Panc1 (cell line): ENCODE measurements at regions not wholly inside any gene's neighbourhood (a gene's known extent, or its start where the extent isn't known, plus 50 kb on each side); places are given as distances from the start of the nearest gene placed in this dataset.

Source experiments
- ATAC-seq: fragments of 200-7000 bp; cut with Tn5 transposase; 2 replicates; pipeline ENCODE4 v1.9.1; 2020; ENCODE audit warnings: mild to moderate bottlenecking, moderate library complexity
- BruUV-seq: library from RNA; stranded (reverse); fragments of 400-500 nt; replicated peaks from 2 replicates; lab custom pipeline; 2021; lab: Mats Ljungman, UMichigan
- CTCF ChIA-PET: fragments of 300-600 bp; sonication (Branson Sonifier 250); formaldehyde crosslinking; loops from one replicate; lab custom pipeline; 2022; ENCODE audit warnings: antibody characterized with exemption; lab: Charles Lee
- POLR2A ChIA-PET: fragments of 300-600 bp; sonication (Branson Sonifier 250); formaldehyde crosslinking; loops from one replicate; lab custom pipeline; 2022; ENCODE audit warnings: antibody characterized with exemption; lab: Charles Lee
- DNase-seq: peaks from one replicate; pipeline ENCODE4 v3.0.0-alpha.2; 2010; ENCODE audit warnings: low read depth, low spot score
- H3K27ac ChIP-seq: 2 replicates; pipeline ENCODE4 v1.5.1; 2011; ENCODE audit warnings: mild to moderate bottlenecking, low read length, inconsistent platforms
- H3K27me3 ChIP-seq: fragments of 200-500 bp; sonication (Bioruptor generic); 2 replicates; pipeline ENCODE4 v1.6.0; 2014; ENCODE audit warnings: low read length, inconsistent platforms; ENCODE audit not compliant: control insufficient read depth, insufficient read depth
- H3K36me3 ChIP-seq: fragments of 200-500 bp; sonication (Bioruptor generic); 2 replicates; pipeline ENCODE4 v1.5.1; 2014; ENCODE audit warnings: inconsistent platforms, mild to moderate bottlenecking, low read length, moderate library complexity; ENCODE audit not compliant: control insufficient read depth, insufficient read depth
- H3K4me1 ChIP-seq: 2 replicates; pipeline ENCODE4 v1.5.1; 2011; ENCODE audit warnings: inconsistent platforms, mild to moderate bottlenecking, low read length, moderate library complexity; ENCODE audit not compliant: control insufficient read depth, insufficient read depth
- H3K4me3 ChIP-seq, 2 experiments: 2 replicates each; pipeline ENCODE4 v1.5.1; 2011 to 2012; ENCODE audit warnings: low read depth in 2 of 2, low read length in 2 of 2, mild to moderate bottlenecking in 2 of 2, inconsistent platforms in 1 of 2, moderate library complexity in 1 of 2
- H3K9me3 ChIP-seq: fragments of 200-500 bp; sonication (Bioruptor generic); 2 replicates; pipeline ENCODE4 v1.5.1; 2014; ENCODE audit warnings: low read depth, mild to moderate bottlenecking, inconsistent platforms, low read length, moderate library complexity; ENCODE audit not compliant: control insufficient read depth, insufficient read depth
- CTCF ChIP-seq: fragments of 450-650 bp; IDR thresholded peaks from 2 replicates; pipeline ENCODE4 v1.5.1; 2017; ENCODE audit warnings: mild to moderate bottlenecking
- POLR2AphosphoS5 ChIP-seq: IDR thresholded peaks from 2 replicates; pipeline ENCODE4 v1.6.1; 2012; ENCODE audit warnings: mild to moderate bottlenecking, low read depth, low read length, moderate library complexity
- REST ChIP-seq, 2 experiments: IDR thresholded peaks; 2 replicates each; pipeline ENCODE4 v1.6.1; 2011 to 2012; ENCODE audit warnings: low read depth in 2 of 2, control low read depth in 1 of 2, low read length in 1 of 2, mild to moderate bottlenecking in 1 of 2, moderate library complexity in 1 of 2; ENCODE audit not compliant: insufficient read depth in 1 of 2
- SIN3A ChIP-seq: IDR thresholded peaks from 2 replicates; pipeline ENCODE4 v1.6.1; 2012; ENCODE audit warnings: low read depth, mild to moderate bottlenecking, low read length, moderate library complexity, borderline replicate concordance; ENCODE audit not compliant: insufficient read depth
- TCF7L2 ChIP-seq: IDR thresholded peaks from 2 replicates; pipeline ENCODE4 v1.6.1; 2011; ENCODE audit warnings: mild to moderate bottlenecking, low read depth, low read length, inconsistent platforms
- in situ Hi-C: cut with HindIII; loops from 2 replicates; pipeline ENCODE4 v1.10.0; 2016; ENCODE audit warnings: low sequenced_read_pairs, low pct_unique_long_range_greater_than_20kb
- intact Hi-C: fragments of 100-400 bp; cut with micrococcal nuclease; formaldehyde crosslinking; loops from one replicate; pipeline ENCODE4 v1.10.0; 2022; ENCODE audit not compliant: unreplicated experiment

- Histone ChIP-seq H3K36me3 (no peaks in the 10 kb centered on the region), H3K9me3 (no peaks in the 10 kb centered on the region), H3K27me3 (no peaks in the 10 kb centered on the region), H3K4me3 (no peak overlapping the region), H3K4me1 (no peaks in the 10 kb centered on the region), H3K27ac (no peak overlapping the region)
- ChIA-PET CTCF (no interaction called here), POLR2A (no interaction called here)
- no peak for TF ChIP-seq CTCF
- TF ChIP-seq TCF7L2 = no peak
- TF ChIP-seq POLR2AphosphoS5 = no peak
- TF ChIP-seq SIN3A = no peak
- no peak for TF ChIP-seq REST (IDR thresholded peaks at IDR 0.05; ENCODE audit: insufficient read depth in 1 of 2, low read depth in 2 of 2, low read length in 1 of 2)
- in situ Hi-C loops (no loop called here), intact Hi-C loops (no loop called here)
- DNase-seq = no peak
- no TSS peak for BruUV-seq
- ATAC-seq = no peak
These were observed 50.9 kb upstream of the TRABD2B start for GRCh38 chr1:48048064-48048463.

GRCh38 chr1:48047116-48047515, 49.9 kb upstream of the TRABD2B start:
- TF ChIP-seq SIN3A (no peak), TCF7L2 (no peak), CTCF (no peak), REST (IDR thresholded peaks at IDR 0.05; ENCODE audit: insufficient read depth in 1 of 2, low read depth in 2 of 2, low read length in 1 of 2) (no peak), POLR2AphosphoS5 (no peak)
- Histone ChIP-seq H3K36me3 (no peaks in the 10 kb centered on the region), H3K27ac (no peak overlapping the region), H3K27me3 (no peaks in the 10 kb centered on the region; the same call in 1 of the 2 replicates), H3K4me1 (no peaks in the 10 kb centered on the region), H3K4me3 (no peak overlapping the region), H3K9me3 (no peaks in the 10 kb centered on the region)
- in situ Hi-C loops = no loop called here
- intact Hi-C loops = no loop called here
- BruUV-seq = no TSS peak
- ATAC-seq = no peak
- CTCF ChIA-PET = no interaction called here
- POLR2A ChIA-PET = no interaction called here
- no peak for DNase-seq
